IMR-90 (cell line): ENCODE measurements at regions not wholly inside any gene's neighbourhood (a gene's known extent, or its start where the extent isn't known, plus 50 kb on each side); places are given as distances from the start of the nearest gene placed in this dataset.

Experiments
- ATAC-seq: fragments of 200-7000 bp; cut with Tn5 transposase; 2 replicates; pipeline ENCODE4 v1.9.1; 2020; ENCODE audit warnings: low read depth, mild to moderate bottlenecking, moderate library complexity
- BruUV-seq: library from RNA; stranded (reverse); fragments of 400-500 nt; replicated peaks from 2 replicates; lab custom pipeline; 2021; lab: Mats Ljungman, UMichigan
- CTCF ChIA-PET: fragments of 300-600 bp; formaldehyde crosslinking; extraction: SDS; loops from one replicate; lab custom pipeline; 2021; ENCODE audit warnings: antibody characterized with exemption; lab: Yijun Ruan, JAX
- POLR2A ChIA-PET: fragments of 300-600 bp; sonication (Branson Sonifier 250); formaldehyde crosslinking; loops from one replicate; lab custom pipeline; 2022; ENCODE audit warnings: antibody characterized with exemption; ENCODE audit not compliant: unreplicated experiment; lab: Charles Lee
- DNase-seq: peaks from one replicate; pipeline ENCODE4 v3.0.0; 2013
- H2AFZ ChIP-seq: replicated peaks from 2 replicates; pipeline ENCODE3; 2013; ENCODE audit warnings: low read length, mild to moderate bottlenecking; ENCODE audit not compliant: poor library complexity
- H2AK5ac ChIP-seq: 2 replicates; pipeline ENCODE4 v1.6.1; 2013; ENCODE audit warnings: low read depth, low read length, inconsistent platforms
- H2AK9ac ChIP-seq: replicated peaks from 2 replicates; pipeline ENCODE3; 2013; ENCODE audit warnings: mild to moderate bottlenecking, low read depth, low read length, moderate library complexity; ENCODE audit not compliant: poor library complexity
- H2BK120ac ChIP-seq: 2 replicates; pipeline ENCODE4 v1.6.1; 2013; ENCODE audit warnings: low read depth, low read length, inconsistent platforms
- H2BK15ac ChIP-seq: 3 replicates; pipeline ENCODE4 v1.6.1; 2013; ENCODE audit warnings: low read depth, low read length, inconsistent platforms
- H2BK20ac ChIP-seq: 2 replicates; pipeline ENCODE4 v1.6.1; 2013; ENCODE audit warnings: low read depth, mild to moderate bottlenecking, inconsistent platforms, low read length, moderate library complexity
- H2BK5ac ChIP-seq: 2 replicates; pipeline ENCODE4 v1.6.1; 2013; ENCODE audit warnings: mild to moderate bottlenecking, low read depth, low read length, inconsistent platforms; ENCODE audit not compliant: poor library complexity, severe bottlenecking
- H3K14ac ChIP-seq: replicated peaks from 2 replicates; pipeline ENCODE4 v1.6.1; 2013; ENCODE audit warnings: low read depth, low read length, inconsistent platforms
- H3K18ac ChIP-seq: 2 replicates; pipeline ENCODE4 v1.6.1; 2013; ENCODE audit warnings: low read depth, low read length, control low read depth
- H3K23ac ChIP-seq: 2 replicates; pipeline ENCODE4 v1.6.1; 2013; ENCODE audit warnings: low read depth, low read length, inconsistent platforms
- H3K27ac ChIP-seq: 2 replicates; pipeline ENCODE4 v1.5.1; 2013; ENCODE audit warnings: mild to moderate bottlenecking, control low read depth, low read length; ENCODE audit not compliant: insufficient read depth
- H3K27me3 ChIP-seq: 2 replicates; pipeline ENCODE4 v1.6.1; 2013; ENCODE audit warnings: low read length; ENCODE audit not compliant: control insufficient read depth, insufficient read depth
- H3K36me3 ChIP-seq: 2 replicates; pipeline ENCODE4 v1.6.1; 2013; ENCODE audit warnings: low read length, mixed read lengths; ENCODE audit not compliant: control insufficient read depth, insufficient read depth
- H3K4ac ChIP-seq: 2 replicates; pipeline ENCODE4 v1.6.1; 2013; ENCODE audit warnings: low read depth, low read length, inconsistent platforms
- H3K4me1 ChIP-seq: 2 replicates; pipeline ENCODE4 v1.6.1; 2013; ENCODE audit warnings: low read length, mixed read lengths; ENCODE audit not compliant: control insufficient read depth, insufficient read depth
- H3K4me2 ChIP-seq: 2 replicates; pipeline ENCODE4 v1.6.1; 2013; ENCODE audit warnings: low read depth, mild to moderate bottlenecking, control low read depth, low read length, moderate library complexity
- H3K4me3 ChIP-seq: 2 replicates; pipeline ENCODE4 v1.5.1; 2013; ENCODE audit warnings: low read depth, mild to moderate bottlenecking, control low read depth, low read length, moderate library complexity; ENCODE audit not compliant: insufficient read depth
- H3K56ac ChIP-seq: 2 replicates; pipeline ENCODE4 v1.6.1; 2013; ENCODE audit warnings: low read length, inconsistent platforms; ENCODE audit not compliant: insufficient read depth; ENCODE audit errors: extremely low read depth
- H3K79me1 ChIP-seq, 2 experiments: 2 replicates each; pipeline ENCODE4 v1.6.1; 2013; ENCODE audit warnings: low read length in 2 of 2, inconsistent platforms in 1 of 2, low read depth in 1 of 2
- H3K9ac ChIP-seq: 2 replicates; pipeline ENCODE4 v1.6.1; 2013; ENCODE audit warnings: low read depth, low read length, control low read depth
- H3K9me1 ChIP-seq: 2 replicates; pipeline ENCODE4 v1.6.1; 2013; ENCODE audit warnings: low read length, inconsistent platforms; ENCODE audit not compliant: insufficient read depth
- H3K9me3 ChIP-seq: 2 replicates; pipeline ENCODE4 v1.6.1; 2013; ENCODE audit warnings: low read length; ENCODE audit not compliant: control insufficient read depth, insufficient read depth
- H4K20me1 ChIP-seq: 2 replicates; pipeline ENCODE4 v1.6.1; 2013; ENCODE audit warnings: low read length, inconsistent platforms; ENCODE audit not compliant: insufficient read depth
- H4K5ac ChIP-seq: 2 replicates; pipeline ENCODE4 v1.6.1; 2013; ENCODE audit warnings: mild to moderate bottlenecking, low read depth, low read length, control low read depth
- H4K8ac ChIP-seq, 2 experiments: 2 replicates each; pipeline ENCODE4 v1.6.1; 2013; ENCODE audit warnings: low read depth in 2 of 2, low read length in 2 of 2, control low read depth in 1 of 2, inconsistent platforms in 1 of 2
- H4K91ac ChIP-seq: 2 replicates; pipeline ENCODE4 v1.6.1; 2013; ENCODE audit warnings: low read depth, low read length, inconsistent platforms; ENCODE audit not compliant: insufficient read depth
- MAFK ChIP-seq: IDR thresholded peaks from 2 replicates; pipeline ENCODE4 v1.6.1; 2012; ENCODE audit warnings: low read depth, low read length, improper control_type of control experiment
- WGBS, 2 experiments: methylation state at CpG; one replicate each; pipeline versions ENCODE4 v1.1.5 to v1.1.7; 2013; ENCODE audit warnings: missing lambda C conversion rate in 2 of 2; ENCODE audit not compliant: insufficient read length in 1 of 2; ENCODE audit errors: extremely low coverage in 2 of 2; 5-methylcytosine and 5-hydroxymethylcytosine counted together
- dilution Hi-C: fragments of 300-500 bp; cut with HindIII; formaldehyde crosslinking; loops from one replicate; pipeline ENCODE4 v1.14.3; 2018; ENCODE audit warnings: low sequenced_read_pairs; ENCODE audit not compliant: unreplicated experiment
- in situ Hi-C: fragments of 300-500 bp; cut with MboI; formaldehyde crosslinking; loops from 3 replicates; pipeline ENCODE4 v1.14.3; 2019; ENCODE audit warnings: low sequenced_read_pairs, inconsistent platforms, mixed read lengths
- intact Hi-C: fragments of 100-400 bp; cut with micrococcal nuclease; formaldehyde crosslinking; loops from 2 replicates; pipeline ENCODE4 v1.10.0; 2022

GRCh38 chr3:144777906-144778305 is 806.3 kb downstream of the DIPK2A start:
- DNase-seq, result no peak

More at GRCh38 chr3:144777906-144778305, 806.3 kb downstream of the DIPK2A start:
- Histone ChIP-seq H4K91ac (no peak overlapping the region), H2AK5ac (no peak overlapping the region), H3K27ac (no peak overlapping the region), H3K4me1 (no peaks in the 10 kb centered on the region), H2BK20ac (no peak overlapping the region), H4K8ac (no peak overlapping the region), H3K36me3 (no peaks in the 10 kb centered on the region), H2AFZ (no peak overlapping the region), H2BK15ac (no peak overlapping the region), H3K9ac (no peak overlapping the region), H3K79me1 (no peaks in the 10 kb centered on the region), H3K4ac (no peak overlapping the region), H2BK120ac (no peak overlapping the region), H4K5ac (no peak overlapping the region), H3K56ac (no peak overlapping the region), H3K4me3 (no peak overlapping the region), H3K18ac (no peak overlapping the region), H3K14ac (no peak overlapping the region), H3K9me1 (no peaks in the 10 kb centered on the region), H3K27me3 (no peaks in the 10 kb centered on the region), H3K9me3 (peaks cover 2% of the 10 kb centered on the region; the same call in 1 of the 2 replicates), H2BK5ac (no peak overlapping the region), H3K4me2 (no peak overlapping the region), H4K20me1 (no peaks in the 10 kb centered on the region), H3K23ac (no peak overlapping the region), H2AK9ac (no peak overlapping the region)
- intact Hi-C loops, result loop anchor here (10.0 kb wide), 1 partner anchor 613 kb away; no protein-coding TSS in a partner anchor
- in situ Hi-C loops, result no loop called here
- WGBS, 2 experiments, result no CpG with 5 or more reads among the region's 2 CpGs
- ATAC-seq, result no peak
- ChIA-PET POLR2A (no interaction called here), CTCF (no interaction called here)
- TF ChIP-seq MAFK, result no peak
- no TSS peak for BruUV-seq
- dilution Hi-C loops, result no loop called here
